HG03520 (cell line): ENCODE measurements at regions not wholly inside any gene's neighbourhood (a gene's known extent, or its start where the extent isn't known, plus 50 kb on each side); places are given as distances from the start of the nearest gene placed in this dataset.
"Not testable (repeated sequence)": the region's sequence is repeated elsewhere in the genome, so short reads cannot be mapped to it uniquely, and the experiment has no call there.

Experiments used
- ATAC-seq: cut with Tn5 transposase; IDR thresholded peaks from one replicate; pipeline ENCODE4 v1.9.1; 2021; ENCODE audit warnings: mild to moderate bottlenecking, moderate library complexity; ENCODE audit not compliant: unreplicated experiment

DNA sequence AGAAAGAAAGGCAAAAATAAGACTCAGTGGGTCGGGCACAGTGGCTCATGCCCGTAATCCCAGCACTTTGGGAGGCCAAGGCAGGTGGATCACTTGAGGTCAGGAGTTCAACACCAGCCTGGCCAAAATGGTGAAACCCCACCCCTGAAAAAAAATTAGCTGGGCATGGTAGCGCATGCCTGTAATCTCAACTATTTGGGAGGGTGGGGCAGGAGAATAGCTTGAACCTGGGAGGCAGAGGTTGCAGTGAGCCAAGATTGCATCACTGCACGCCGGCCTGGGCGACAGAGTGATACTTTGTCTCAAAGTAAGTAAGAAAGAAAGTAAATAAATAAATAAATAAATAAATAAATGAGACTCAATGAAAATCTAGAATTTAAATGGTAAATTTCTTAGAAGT, 145.9 kb upstream of the KRR1 start:
- not testable (repeated sequence) for ATAC-seq

GRCh38 chr12:75656648-75657047, 145.2 kb upstream of the KRR1 start:
- no peak for ATAC-seq

GRCh38 chr12:75656210-75656609, 144.8 kb upstream of the KRR1 start:
- no peak for ATAC-seq

GRCh38 chr12:75655315-75655806, 144.0 kb upstream of the KRR1 start:
- ATAC-seq, result peak; percentile 60

DNA sequence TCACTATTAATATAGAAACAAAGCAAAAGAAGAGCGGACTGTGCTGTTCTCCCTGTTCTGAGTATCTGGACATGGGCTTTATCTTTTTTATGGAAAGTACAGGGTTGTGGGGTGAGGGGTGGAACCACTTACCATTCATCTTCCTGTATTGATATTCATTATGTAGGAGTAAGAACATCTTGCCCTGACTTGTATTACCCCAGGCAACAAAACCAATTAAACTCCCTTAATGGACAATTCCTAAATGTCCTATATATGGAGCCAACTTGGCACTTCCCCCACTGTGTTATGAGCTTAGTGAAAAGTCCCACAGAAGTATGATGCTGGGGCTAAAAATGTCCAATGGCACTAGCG, 139.9 kb upstream of the KRR1 start:
- ATAC-seq, result no peak

GRCh38 chr12:75650595-75651341, 139.4 kb upstream of the KRR1 start:
- ATAC-seq, result no peak

GRCh38 chr12:75650100-75650499, 138.7 kb upstream of the KRR1 start:
- ATAC-seq, result no peak

- ATAC-seq, result no peak
Observed at GRCh38 chr12:75648856-75649255, 137.4 kb upstream of the KRR1 start.

DNA sequence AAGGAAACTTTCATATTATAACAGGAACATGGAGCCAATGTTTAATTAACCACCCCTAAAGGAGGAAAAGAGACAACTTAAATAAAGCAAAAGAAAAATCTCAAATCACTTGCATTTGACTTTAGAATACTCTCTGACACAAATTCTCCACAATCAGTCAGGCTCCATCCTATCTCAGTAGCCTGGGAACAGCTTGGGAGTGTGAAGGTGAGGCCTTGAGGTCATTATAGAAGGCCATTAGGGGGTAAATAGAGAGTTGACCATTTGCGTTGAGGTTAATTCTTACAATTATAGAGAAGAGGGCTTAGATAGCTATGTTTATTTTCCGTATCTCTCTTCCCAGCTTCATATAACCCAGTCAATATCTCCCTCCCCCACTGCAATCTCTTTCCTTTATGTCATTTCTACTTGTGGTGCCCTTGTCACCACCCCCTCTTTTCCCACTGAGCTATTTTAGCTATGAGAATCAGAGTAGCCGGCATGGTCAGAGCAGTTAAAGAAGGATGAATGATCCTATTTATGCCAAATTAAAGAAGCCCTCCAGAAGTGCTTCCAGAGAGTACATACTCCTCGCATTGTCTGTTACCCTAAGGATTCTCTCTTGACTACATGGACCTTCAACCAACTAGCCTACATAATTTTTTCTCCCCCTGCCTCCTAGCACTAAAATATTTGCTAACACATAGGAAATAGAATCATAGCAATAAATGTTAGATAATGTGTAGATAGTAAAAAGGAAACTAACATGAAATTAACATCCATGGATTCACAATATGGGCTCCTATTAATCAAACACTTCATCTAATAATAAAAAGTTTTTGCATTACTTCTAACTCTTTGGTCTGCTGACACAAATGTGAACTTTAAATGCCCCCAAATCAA, 135.2 kb upstream of the KRR1 start:
- no peak for ATAC-seq

DNA sequence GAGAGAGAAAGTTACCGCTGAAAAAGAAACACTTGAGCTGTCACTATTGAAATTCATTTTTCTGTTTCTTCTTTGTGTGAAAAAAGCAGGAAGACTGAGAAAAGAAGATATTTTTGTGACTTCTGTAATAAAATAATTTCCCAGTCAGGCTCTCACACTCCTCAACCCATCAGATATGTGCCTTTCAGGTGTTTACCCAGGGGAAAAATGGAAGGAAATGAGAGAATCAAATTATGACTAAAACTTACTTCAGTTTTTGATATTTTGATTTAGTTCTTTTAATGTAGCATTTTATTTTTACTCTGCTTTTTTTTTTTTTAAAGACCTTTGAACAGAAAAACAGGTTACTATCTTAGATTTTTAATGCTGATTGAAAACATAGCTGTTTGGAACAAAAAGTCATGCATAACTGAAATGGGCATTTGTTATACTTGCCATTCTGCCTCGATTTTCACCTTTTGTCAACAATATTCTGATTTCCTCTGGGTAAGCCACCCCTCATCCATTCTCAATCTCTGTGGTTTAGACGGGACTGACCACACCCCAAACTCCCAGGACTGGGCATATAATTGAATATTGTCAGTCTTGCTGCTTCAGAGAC, 133.2 kb upstream of the KRR1 start:
- ATAC-seq, result no peak

DNA sequence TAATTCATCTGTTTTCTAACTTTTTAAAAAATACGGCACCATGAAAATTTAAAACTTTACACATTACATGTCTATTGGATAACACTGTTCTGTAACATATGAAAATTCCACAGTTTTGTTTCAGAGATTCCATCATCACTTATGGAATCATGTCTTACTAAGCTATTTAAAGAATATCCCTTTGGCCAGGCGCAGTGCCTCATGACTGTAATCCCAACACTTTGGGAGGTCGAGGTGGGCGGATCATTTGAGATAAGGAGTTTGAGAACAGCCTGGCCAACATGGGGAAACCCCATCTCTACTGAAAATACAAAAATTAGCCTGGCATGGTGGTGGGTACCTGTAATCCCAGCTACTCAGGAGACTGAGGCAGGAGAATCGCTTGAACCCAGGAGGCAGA, 131.7 kb upstream of the KRR1 start:
- not testable (repeated sequence) for ATAC-seq

GRCh38 chr12:75642226-75642625, 130.8 kb upstream of the KRR1 start:
- ATAC-seq, result no peak

DNA sequence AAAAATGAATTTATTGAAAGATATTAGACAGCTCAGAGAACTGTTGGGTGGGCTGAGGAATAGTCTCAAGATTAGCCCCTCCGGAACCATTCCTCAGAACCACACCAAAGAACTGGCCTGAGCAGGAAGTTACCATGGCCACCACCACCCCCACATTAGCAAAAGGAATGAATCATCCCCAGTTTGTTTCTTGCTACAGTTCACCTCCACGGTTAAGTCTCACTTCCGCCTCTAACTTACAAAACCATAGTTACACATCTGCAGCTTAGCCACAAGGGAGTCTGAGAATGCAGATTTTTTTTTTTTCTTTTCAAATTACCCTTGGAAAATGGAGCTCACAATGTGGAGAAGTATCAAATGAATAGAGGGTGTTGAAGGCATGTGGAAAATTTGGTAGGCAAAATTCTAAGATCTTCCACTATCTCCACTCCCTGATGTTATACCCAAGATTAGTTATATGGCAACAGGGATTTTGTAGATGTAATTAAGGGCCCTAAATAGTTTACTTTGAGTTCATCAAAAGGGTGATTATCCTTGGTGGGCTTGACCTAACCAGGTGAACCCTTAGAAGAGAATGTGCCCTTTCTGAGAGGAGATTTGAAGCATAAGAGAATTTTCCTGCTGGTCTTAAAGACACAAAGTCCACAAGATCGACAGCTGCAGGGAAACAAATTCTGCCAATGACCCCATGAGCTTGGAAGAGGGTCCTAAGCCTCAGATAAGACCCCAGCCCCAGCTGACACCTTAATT, 129.8 kb upstream of the KRR1 start:
- ATAC-seq, result peak; percentile 99

- no peak for ATAC-seq
Observed at GRCh38 chr12:75638792-75639191, 127.4 kb upstream of the KRR1 start.

DNA sequence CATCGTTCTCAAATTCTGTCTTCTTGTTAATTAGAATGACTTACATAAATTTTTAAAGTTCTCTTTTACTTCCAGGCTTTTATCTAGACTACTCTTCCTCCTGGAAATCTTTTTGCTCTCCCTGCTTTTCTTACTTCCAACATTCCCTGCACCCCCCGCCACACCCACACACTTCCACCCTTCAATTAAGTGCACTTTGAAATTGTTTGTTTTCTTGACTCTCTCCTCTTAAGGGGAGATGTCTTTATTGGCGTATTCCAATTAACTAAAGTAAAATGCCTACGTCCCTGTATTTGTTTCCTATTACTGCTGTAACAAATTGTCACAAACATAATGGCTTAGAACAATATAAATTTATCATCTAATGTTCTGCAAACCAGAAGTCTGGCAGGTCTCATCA, 125.2 kb upstream of the KRR1 start:
- no peak for ATAC-seq

DNA sequence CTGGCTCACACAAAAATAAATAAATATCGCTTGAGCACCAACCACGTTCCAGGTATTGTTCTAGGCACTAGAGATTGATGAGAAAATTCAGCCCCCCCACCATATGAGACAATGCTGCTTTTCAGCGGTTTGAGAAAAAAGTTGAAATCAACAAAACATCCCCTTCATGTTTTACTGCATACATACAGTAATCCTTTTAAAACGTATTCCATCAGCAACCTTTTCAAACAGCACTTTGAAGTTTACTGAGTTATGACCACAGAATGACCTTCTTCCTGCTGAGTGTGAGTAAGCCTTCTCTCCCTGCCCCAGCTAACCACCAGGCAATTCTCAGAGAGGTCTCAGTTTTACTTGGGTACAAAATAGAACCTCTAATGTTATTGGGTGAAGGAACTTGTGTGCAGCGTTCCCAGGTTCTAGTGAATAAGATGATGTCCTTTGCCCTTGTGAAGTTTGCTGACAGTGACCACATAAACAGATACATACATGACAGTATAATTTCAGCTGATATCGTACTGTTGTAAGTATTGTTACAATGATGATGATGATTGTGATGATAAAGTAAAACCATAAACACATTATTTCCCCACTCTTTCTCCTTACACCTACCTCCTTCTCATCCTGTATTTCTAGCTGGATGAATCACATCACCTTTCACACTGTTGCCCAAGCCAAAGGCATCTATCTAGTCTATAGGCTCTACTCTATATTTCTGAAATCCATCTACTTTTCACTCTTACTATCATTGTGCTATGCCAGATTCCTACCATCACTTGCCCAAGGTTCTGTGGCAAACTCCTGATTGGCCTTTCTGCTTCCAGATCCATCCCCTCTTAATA, 124.4 kb upstream of the KRR1 start:
- ATAC-seq, result no peak

GRCh38 chr12:75634244-75635222, 123.1 kb upstream of the KRR1 start:
- no peak for ATAC-seq

- no peak for ATAC-seq
Observed at GRCh38 chr12:75633789-75634188, 122.4 kb upstream of the KRR1 start.

- ATAC-seq, result no peak
Observed at GRCh38 chr12:75632442-75632841, 121.0 kb upstream of the KRR1 start.
